Renal cortical epithelial cell (primary cell): ENCODE measurements at regions not wholly inside any gene's neighbourhood (a gene's known extent, or its start where the extent isn't known, plus 50 kb on each side); places are given as distances from the start of the nearest gene placed in this dataset.
"Not testable (repeated sequence)": the region's sequence is repeated elsewhere in the genome, so short reads cannot be mapped to it uniquely, and the experiment has no call there.

Experiments used
- DNase-seq: peaks from one replicate; pipeline ENCODE4 v3.0.0-alpha.2; 2011; ENCODE audit warnings: low read depth

- not testable (repeated sequence) for DNase-seq
Observed at GRCh38 chr6:140147825-140148814, 773.7 kb upstream of the CITED2 start.

DNA sequence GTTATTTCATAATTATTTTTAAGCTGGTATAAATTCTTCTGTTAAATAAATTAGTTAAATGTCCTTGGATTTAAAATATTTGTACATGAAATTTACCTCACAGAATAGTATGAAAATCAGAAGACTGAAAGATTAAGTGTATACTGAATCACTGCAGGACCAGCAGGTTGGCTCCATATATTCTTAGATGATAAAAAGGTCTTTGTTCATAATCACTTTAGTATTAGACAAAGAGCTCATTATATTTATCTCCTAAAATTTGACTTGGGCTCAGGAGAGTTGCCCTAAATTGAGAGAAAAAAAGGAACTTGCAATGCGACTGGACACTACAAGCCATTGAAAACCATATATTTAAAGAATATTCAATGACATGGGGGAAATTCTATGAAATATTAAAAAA lies 766.4 kb upstream of the CITED2 start:
- DNase-seq = no peak

DNA sequence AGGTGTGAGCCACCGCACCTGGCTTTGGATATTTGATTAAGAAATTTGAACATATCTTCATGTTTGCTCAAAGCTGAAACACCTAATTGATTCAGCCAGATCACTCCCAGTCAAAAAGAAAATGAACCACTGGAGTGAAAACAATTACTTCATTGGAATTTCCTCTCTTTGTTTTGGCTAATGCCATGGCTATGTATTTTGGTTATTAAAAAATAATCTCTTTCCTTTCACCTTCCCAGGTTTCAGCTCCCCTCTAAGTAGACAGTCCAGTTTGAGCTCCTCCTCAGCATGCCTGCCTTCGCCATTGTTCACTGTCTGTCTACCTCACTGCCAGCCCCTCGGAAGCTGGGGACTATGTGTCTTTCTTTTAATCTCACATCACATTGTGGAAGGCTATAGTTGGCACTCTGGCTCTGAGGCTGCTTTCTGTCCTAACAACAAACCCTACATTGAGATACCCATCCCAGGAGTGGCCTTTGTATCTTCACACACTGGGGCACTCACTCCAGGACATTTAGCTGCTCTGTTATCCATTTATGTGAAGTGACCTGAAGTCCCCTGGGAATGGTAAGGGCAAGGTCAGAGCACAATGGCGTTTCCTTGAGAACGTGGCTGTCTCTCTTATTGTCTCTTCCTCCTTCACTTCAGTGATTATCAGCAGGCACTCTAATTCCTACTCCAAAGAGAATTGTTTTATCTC lies 764.0 kb upstream of the CITED2 start:
- no peak for DNase-seq

- DNase-seq = no peak
Observed at GRCh38 chr6:140134224-140134623, 759.8 kb upstream of the CITED2 start.

DNA sequence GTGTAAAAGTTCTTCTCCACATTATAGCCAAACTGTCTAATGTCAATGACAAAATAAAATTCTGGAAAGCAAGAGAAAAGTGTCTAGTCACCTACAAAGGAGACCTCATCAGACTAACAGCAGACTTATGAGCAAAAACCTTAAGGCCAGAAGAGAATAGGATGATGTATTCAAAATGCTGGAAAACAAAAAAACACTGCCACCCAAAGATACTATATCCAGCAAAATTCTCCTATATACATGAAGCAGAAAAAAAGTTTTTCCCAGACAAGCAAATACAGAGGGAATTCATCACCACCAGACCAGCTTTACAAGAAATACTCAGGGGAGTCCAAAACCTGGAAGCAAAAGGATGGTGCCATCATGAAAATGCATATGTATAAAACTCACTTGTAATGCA lies 755.6 kb upstream of the CITED2 start:
- DNase-seq = no peak

DNA sequence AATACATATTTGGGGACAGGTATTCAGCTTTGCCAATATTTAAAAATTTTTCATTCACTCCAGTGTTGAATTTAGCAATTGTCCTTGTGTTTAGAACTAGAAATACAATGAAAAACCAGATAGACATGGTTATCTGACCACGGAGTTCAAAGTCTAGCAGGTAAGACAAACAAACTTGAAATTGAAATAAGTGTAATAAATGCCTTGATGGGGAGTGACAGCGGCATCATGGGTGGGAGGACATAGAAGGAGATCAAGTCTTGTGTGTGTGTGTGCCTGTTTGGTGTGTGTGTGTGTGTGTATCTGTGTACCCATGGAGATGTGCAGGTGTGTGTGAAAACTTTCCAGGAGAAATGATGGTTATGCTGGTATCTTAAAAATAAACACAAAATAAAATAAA lies 750.0 kb upstream of the CITED2 start:
- peak; percentile 2 for DNase-seq

- DNase-seq = no peak
Observed at GRCh38 chr6:140108167-140108566, 733.7 kb upstream of the CITED2 start.

GRCh38 chr6:140107216-140107615 lies 732.8 kb upstream of the CITED2 start:
- DNase-seq = no peak

DNA sequence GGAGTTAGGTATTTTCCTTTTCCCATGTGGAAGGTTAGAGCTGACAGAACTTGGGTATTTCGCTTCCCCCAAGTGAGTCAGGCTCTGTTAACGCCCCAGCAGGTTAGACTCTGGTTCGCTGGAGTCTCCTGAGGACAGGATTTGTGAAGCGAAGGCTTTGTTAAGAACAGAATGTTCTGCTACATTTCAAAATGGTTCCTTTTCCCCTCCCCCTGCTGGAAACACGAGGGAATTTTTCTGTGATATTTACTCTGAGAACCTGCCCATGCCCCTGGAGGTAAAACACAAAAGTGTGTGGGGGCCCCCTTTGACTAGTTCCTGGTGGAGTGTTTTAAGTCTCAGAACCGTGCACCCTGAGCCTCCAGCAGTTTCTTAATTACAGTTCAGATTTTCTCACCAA lies 731.4 kb upstream of the CITED2 start:
- DNase-seq = peak; percentile 89

- DNase-seq = no peak
Observed at GRCh38 chr6:140105241-140105640, 730.8 kb upstream of the CITED2 start.

DNA sequence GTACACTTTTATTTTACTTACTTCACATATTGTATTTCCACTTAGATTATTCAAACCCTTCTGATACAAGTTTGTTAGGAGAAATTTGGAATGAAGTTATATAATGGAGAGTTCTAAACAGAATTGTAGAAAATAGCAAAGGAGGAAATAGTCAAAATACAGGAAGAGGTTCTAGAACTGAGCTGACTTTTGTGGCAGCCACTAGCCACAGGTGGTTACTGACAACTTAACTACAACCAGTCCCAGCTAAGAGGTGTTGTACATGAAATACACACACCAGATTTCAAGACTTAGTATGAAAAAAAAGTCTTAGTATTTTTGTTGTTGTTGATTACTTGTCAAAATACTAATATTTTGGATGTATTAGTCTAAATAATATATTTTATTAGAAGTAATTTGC lies 727.4 kb upstream of the CITED2 start:
- no peak for DNase-seq

GRCh38 chr6:140101367-140101766 lies 726.9 kb upstream of the CITED2 start:
- no peak for DNase-seq

- DNase-seq = peak; percentile 42
Observed at GRCh38 chr6:140095532-140095931, 721.1 kb upstream of the CITED2 start.

DNA sequence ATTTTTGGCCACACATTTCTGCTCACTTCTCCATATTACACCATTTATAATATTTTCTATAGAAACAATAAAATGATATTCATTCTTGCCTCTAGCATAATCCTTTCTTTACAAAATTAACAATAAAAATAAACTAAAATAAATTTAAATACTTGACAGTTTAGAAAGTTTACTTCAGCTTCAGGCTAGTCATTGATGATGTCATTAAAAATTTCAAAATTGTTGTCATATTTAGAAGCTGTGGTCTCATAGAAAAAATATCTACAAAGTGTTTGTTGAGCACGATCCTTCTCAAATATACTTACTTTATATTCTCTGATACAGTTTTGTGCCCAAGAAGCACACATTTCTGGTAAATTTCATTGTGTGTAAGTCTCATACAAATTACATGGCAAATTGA lies 717.4 kb upstream of the CITED2 start:
- no peak for DNase-seq

DNA sequence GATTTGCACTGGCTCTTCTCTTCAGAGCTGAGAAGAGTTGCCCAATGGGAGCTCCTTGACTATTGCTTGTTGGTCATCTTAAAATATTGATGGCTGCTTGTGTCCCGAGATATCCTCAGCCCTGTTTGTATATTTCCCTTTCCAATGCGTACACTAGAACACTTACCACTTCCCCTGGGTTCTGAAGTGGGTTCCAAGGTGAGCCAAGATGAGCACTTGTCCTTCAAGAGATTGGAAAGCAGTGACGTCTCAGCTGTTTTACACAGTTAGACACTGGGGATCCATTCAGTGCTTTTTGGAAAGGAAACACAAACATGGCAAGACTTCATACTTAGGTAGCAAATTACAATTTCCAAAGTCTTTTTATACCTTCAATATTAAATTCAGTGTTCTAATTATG lies 716.4 kb upstream of the CITED2 start:
- no peak for DNase-seq

GRCh38 chr6:140083375-140083774 lies 708.9 kb upstream of the CITED2 start:
- DNase-seq = no peak

GRCh38 chr6:140082867-140083297 lies 708.4 kb upstream of the CITED2 start:
- DNase-seq = peak; percentile 57

- DNase-seq = no peak
Observed at GRCh38 chr6:140079328-140079727, 704.9 kb upstream of the CITED2 start.

GRCh38 chr6:140078561-140079125 lies 704.2 kb upstream of the CITED2 start:
- peak; percentile 82 for DNase-seq

- DNase-seq = no peak
Observed at GRCh38 chr6:140077827-140078560, 703.5 kb upstream of the CITED2 start.

GRCh38 chr6:140076105-140076504 lies 701.7 kb upstream of the CITED2 start:
- no peak for DNase-seq

DNA sequence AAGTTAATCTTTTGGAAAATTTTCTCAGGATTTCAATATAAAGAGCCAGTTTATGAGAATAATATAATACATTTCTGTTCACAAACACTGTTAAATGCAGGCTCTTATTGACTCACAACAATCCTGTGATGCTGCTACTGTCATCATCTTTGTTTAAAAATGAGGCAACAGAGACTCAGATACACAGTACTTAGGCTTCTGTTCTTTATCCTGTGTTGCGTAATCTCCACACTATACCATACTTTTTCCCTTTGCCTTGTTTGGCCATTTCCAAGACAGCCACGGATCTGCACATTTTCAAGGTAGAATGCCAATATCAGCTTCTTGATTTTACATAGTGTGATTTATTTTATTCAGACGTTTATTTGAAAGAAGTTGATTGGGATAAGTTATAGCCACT lies 699.0 kb upstream of the CITED2 start:
- peak; percentile 35 for DNase-seq
